ENCODE measurements at regions not wholly inside any gene's neighbourhood (a gene's known extent, or its start where the extent isn't known, plus 50 kb on each side); places are given as distances from the start of the nearest gene placed in this dataset.

DNA sequence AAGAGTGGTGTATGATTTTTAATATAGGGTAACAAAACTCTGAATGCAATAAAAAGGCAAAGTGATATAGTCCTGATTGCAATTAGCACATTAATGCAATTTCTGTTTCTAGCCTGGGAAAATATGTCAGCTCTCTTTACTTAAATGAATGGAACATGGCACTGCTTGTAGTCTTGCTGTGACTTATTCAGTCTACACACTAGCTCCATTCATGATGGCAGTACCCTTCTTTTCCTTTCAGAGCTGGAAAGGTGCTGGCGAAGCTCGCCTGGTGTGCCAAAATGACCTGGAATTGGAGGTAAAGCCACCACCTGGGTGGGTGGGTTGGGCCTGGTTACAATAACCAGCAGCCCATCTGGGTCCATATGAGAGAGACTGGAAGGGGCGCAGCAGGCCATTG, 85.3 kb downstream of the ZNF365 start:
- no peak overlapping the region for H3K27ac ChIP-seq
- H3K27me3 ChIP-seq: no peaks in the 10 kb centered on the region
- TF ChIP-seq EP300 (IDR thresholded peaks at IDR 0.05): no peak
- TF ChIP-seq POLR2A (IDR thresholded peaks at IDR 0.05): no peak
- TF ChIP-seq, protein P1, sequence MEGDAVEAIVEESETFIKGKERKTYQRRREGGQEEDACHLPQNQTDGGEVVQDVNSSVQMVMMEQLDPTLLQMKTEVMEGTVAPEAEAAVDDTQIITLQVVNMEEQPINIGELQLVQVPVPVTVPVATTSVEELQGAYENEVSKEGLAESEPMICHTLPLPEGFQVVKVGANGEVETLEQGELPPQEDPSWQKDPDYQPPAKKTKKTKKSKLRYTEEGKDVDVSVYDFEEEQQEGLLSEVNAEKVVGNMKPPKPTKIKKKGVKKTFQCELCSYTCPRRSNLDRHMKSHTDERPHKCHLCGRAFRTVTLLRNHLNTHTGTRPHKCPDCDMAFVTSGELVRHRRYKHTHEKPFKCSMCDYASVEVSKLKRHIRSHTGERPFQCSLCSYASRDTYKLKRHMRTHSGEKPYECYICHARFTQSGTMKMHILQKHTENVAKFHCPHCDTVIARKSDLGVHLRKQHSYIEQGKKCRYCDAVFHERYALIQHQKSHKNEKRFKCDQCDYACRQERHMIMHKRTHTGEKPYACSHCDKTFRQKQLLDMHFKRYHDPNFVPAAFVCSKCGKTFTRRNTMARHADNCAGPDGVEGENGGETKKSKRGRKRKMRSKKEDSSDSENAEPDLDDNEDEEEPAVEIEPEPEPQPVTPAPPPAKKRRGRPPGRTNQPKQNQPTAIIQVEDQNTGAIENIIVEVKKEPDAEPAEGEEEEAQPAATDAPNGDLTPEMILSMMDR (IDR thresholded peaks at IDR 0.05): no peak
- H3K9me3 ChIP-seq: no peaks in the 10 kb centered on the region
- WGBS, 2 donors: 94 to 98% methylated on average over 3 of the region's 3 CpGs
- H3K4me1 ChIP-seq: peaks cover 0 to 12% (median 4%) of the 10 kb centered on the region in 4 donors
- DNase-seq (ENCODE audit: low spot score in 2 of 2): no peak
- no peak overlapping the region for H3K4me3 ChIP-seq
- no peaks in the 10 kb centered on the region for H3K36me3 ChIP-seq

DNA sequence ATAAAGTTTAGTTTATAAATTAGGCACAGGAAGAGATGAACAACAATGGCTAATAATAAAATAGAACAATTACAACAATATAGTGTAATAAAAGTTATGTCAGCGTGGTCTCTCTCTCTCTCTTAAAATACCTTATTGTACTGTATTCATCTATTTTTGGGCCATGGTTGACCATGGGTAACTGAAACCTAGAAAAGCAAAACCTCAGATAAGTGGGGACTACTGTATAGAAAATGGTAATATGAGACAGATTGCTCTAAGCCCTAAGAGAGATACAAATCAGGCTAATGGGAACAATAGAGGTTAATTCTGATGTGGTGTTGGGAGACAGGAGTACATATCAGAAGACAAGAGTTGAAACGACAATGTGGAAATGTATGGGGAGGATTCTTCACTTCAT, 86.2 kb downstream of the ZNF365 start:
- WGBS, 2 donors: 94 to 95% methylated on average over 2 of the region's 2 CpGs
- TF ChIP-seq, protein P1 (IDR thresholded peaks at IDR 0.05): no peak
- TF ChIP-seq EP300 (IDR thresholded peaks at IDR 0.05) (no peak), POLR2A (IDR thresholded peaks at IDR 0.05) (no peak)
- H3K27me3 ChIP-seq: no peaks in the 10 kb centered on the region
- no peak for DNase-seq (ENCODE audit: low spot score in 2 of 2)
- no peak overlapping the region for H3K4me3 ChIP-seq
- peaks cover 0 to 9% (median 0%) of the 10 kb centered on the region in 4 donors for H3K9me3 ChIP-seq
- H3K36me3 ChIP-seq: no peaks in the 10 kb centered on the region
- no peak overlapping the region for H3K27ac ChIP-seq
- peaks cover 0 to 8% (median 3%) of the 10 kb centered on the region in 4 donors for H3K4me1 ChIP-seq

DNA sequence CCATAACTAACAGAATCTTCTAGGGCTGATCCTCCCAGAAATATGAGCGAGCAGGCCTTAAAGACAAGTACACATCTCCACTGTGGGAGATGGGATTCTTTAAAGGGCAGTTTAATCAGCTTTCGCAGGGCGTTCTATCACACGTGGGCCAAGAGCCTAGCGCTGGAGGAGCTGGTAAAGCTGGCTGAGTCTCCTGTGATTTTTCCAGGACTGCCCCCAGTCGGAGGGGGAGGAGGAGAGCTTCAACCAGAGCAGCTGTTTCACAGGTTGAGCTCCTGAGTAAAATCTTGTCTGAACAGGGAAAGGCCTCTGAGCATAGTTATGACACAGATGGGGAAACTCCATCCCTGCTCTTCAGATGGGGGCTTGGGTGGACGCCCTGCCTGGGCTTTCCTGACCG, 87.0 kb downstream of the ZNF365 start:
- Histone ChIP-seq H3K36me3 (no peaks in the 10 kb centered on the region), H3K4me3 (no peak overlapping the region), H3K9me3 (peaks cover 0 to 16% (median 0%) of the 10 kb centered on the region in 4 donors), H3K4me1 (peaks cover 0 to 8% (median 2%) of the 10 kb centered on the region in 4 donors), H3K27ac (no peak overlapping the region), H3K27me3 (no peaks in the 10 kb centered on the region)
- WGBS, 2 donors: 93 to 94% methylated on average over 8 of the region's 8 CpGs
- DNase-seq (ENCODE audit: low spot score in 2 of 2): no peak
- TF ChIP-seq POLR2A (IDR thresholded peaks at IDR 0.05): no peak
- TF ChIP-seq, protein P1 (IDR thresholded peaks at IDR 0.05): no peak
- TF ChIP-seq EP300 (IDR thresholded peaks at IDR 0.05): no peak

DNA sequence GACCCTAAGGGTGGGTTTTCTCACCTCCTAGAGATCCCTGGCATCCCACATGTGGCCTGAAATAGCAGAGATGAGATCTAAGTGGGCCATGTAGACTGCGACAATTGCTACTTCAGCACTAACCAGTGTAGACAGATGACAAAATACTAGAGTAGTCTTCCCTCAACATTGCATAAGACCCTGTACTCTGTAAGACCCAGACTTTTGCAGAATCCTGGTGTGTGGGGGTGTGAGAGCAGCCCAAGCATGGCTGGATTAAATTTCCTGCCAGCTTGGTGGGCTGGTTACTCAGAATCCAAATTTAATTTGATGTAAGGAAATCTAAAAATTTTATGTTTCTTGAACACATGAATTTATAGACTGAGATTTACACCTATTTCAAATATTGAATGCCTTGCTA, 88.3 kb downstream of the ZNF365 start:
- TF ChIP-seq POLR2A (IDR thresholded peaks at IDR 0.05) (no peak), EP300 (IDR thresholded peaks at IDR 0.05) (no peak)
- TF ChIP-seq, protein P1 (IDR thresholded peaks at IDR 0.05): no peak
- H3K27ac ChIP-seq: no peak overlapping the region
- 90 to 92% methylated on average over 1 of the region's 1 CpG for whole genome bisulfite sequencing, 2 donors
- peaks cover 0 to 18% (median 0%) of the 10 kb centered on the region in 4 donors for H3K9me3 ChIP-seq
- H3K36me3 ChIP-seq: no peaks in the 10 kb centered on the region
- no peak overlapping the region for H3K4me3 ChIP-seq
- H3K27me3 ChIP-seq: no peaks in the 10 kb centered on the region
- DNase-seq (ENCODE audit: low spot score in 2 of 2): no peak
- peaks cover 0 to 4% (median 0%) of the 10 kb centered on the region in 4 donors for H3K4me1 ChIP-seq

DNA sequence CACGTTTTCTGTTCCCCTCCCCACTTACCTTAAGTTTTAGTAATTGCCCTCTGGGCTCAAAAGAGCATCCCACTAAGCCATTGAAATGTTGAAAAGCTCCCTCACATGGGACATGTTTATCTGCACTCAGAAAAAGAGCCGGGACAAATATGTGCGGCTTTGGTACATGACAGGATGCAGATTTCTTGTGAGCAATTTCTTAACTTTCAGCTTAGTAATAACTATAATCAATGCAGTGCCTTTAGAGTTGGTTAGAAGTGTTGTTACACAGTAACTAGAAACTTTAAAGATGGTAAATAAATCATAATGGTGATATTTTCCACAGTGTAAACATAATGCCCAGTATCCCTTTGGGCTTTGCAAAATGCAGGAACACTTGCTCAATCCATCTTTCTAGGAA, 89.2 kb downstream of the ZNF365 start:
- H3K9me3 ChIP-seq: peaks cover 0 to 18% (median 0%) of the 10 kb centered on the region in 4 donors
- peaks cover 0 to 4% (median 0%) of the 10 kb centered on the region in 4 donors for H3K4me1 ChIP-seq
- H3K27ac ChIP-seq: no peak overlapping the region
- no peak for TF ChIP-seq EP300 (IDR thresholded peaks at IDR 0.05)
- TF ChIP-seq, protein P1 (IDR thresholded peaks at IDR 0.05): no peak
- no peak for TF ChIP-seq POLR2A (IDR thresholded peaks at IDR 0.05)
- no peak for DNase-seq (ENCODE audit: low spot score in 2 of 2)
- H3K27me3 ChIP-seq: no peaks in the 10 kb centered on the region
- 79 to 81% methylated on average over 3 of the region's 3 CpGs for WGBS, 2 donors
- H3K4me3 ChIP-seq: no peak overlapping the region
- no peaks in the 10 kb centered on the region for H3K36me3 ChIP-seq

Measured in tibial nerve (tissue), 4 donors.